ENCODE measurements at regions not wholly inside any gene's neighbourhood (a gene's known extent, or its start where the extent isn't known, plus 50 kb on each side); places are given as distances from the start of the nearest gene placed in this dataset.

GRCh38 chr13:78040205-78040830 lies 121.7 kb upstream of the EDNRB start:
- Mint-ChIP-seq H3K9me3 (no peaks in the 10 kb centered on the region), H3K36me3 (ENCODE audit: low read depth) (no peaks in the 10 kb centered on the region)
- no peak for DNase-seq

GRCh38 chr13:78036841-78037240 lies 118.2 kb upstream of the EDNRB start:
- H3K4me3 ChIP-seq (ENCODE audit: low read length): no peak overlapping the region
- H3K36me3 ChIP-seq (ENCODE audit: insufficient read depth, low read length): no peaks in the 10 kb centered on the region
- no peak for DNase-seq
- no peaks in the 10 kb centered on the region for H3K4me1 ChIP-seq (ENCODE audit: insufficient read depth, low read length)
- intact Hi-C loops (cut with DNase I, micrococcal nuclease): no loop called here
- H3K27ac Mint-ChIP-seq: no peak overlapping the region
- H3K27me3 ChIP-seq (ENCODE audit: control insufficient read depth in 1 of 2, insufficient read depth in 2 of 2, low read length in 2 of 2): no peaks in the 10 kb centered on the region
- no peaks in the 10 kb centered on the region for H3K9me3 Mint-ChIP-seq
- no peaks in the 10 kb centered on the region for H3K36me3 Mint-ChIP-seq (ENCODE audit: low read depth)
- CTCF ChIA-PET: no interaction called here
- H3K4me3 Mint-ChIP-seq: no peak overlapping the region
- no peak for ATAC-seq (ENCODE audit: poor library complexity)
- POLR2A ChIA-PET: no interaction called here
- no peaks in the 10 kb centered on the region for H3K9me3 ChIP-seq (ENCODE audit: control insufficient read depth in 1 of 2, insufficient read depth in 1 of 2, low read length in 2 of 2)
- no peaks in the 10 kb centered on the region for H3K27me3 Mint-ChIP-seq
- no peak for TF ChIP-seq CTCF (IDR thresholded peaks at IDR 0.05)
- no peaks in the 10 kb centered on the region for H3K4me1 Mint-ChIP-seq (ENCODE audit: low read depth)
- H3K27ac ChIP-seq (ENCODE audit: low read depth in 1 of 2, low read length in 2 of 2): no peak overlapping the region

More at GRCh38 chr13:78040205-78040830, 121.7 kb upstream of the EDNRB start:
- Histone ChIP-seq H3K27me3 (ENCODE audit: control insufficient read depth in 1 of 2, insufficient read depth in 2 of 2, low read length in 2 of 2) (no peaks in the 10 kb centered on the region), H3K4me3 (ENCODE audit: low read length) (no peak overlapping the region), H3K9me3 (ENCODE audit: control insufficient read depth in 1 of 2, insufficient read depth in 1 of 2, low read length in 2 of 2) (no peaks in the 10 kb centered on the region), H3K36me3 (ENCODE audit: insufficient read depth, low read length) (no peaks in the 10 kb centered on the region), H3K27ac (ENCODE audit: low read depth in 1 of 2, low read length in 2 of 2) (no peak overlapping the region), H3K4me1 (ENCODE audit: insufficient read depth, low read length) (no peaks in the 10 kb centered on the region)
- intact Hi-C loops (cut with DNase I, micrococcal nuclease): no loop called here
- Mint-ChIP-seq H3K4me3 (no peak overlapping the region), H3K4me1 (ENCODE audit: low read depth) (no peaks in the 10 kb centered on the region), H3K27ac (no peak overlapping the region), H3K27me3 (no peaks in the 10 kb centered on the region)
- no peak for TF ChIP-seq CTCF (IDR thresholded peaks at IDR 0.05)
- CTCF ChIA-PET: no interaction called here
- POLR2A ChIA-PET: no interaction called here
- no peak for ATAC-seq (ENCODE audit: poor library complexity)

DNA sequence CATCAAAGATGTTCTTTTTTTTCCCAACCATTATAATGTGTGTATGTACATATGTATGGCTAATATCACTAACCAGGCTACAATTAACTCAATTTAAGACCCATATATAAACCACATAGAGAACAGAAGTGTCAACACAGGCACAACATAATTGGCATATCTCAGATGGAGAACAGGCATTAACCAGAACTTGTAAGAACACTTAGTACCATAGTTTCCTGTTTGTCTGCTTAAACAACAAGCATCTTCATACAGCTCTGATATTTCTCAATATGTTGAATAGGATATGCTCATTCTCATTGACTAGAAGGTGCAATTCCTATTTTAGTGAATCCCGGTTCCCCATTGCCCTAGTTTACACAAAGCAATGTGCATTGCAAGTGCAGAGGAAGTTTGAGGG lies 116.9 kb upstream of the EDNRB start:
- intact Hi-C loops (cut with DNase I, micrococcal nuclease): no loop called here
- Mint-ChIP-seq H3K4me1 (ENCODE audit: low read depth) (no peaks in the 10 kb centered on the region), H3K9me3 (no peaks in the 10 kb centered on the region), H3K4me3 (no peak overlapping the region), H3K36me3 (ENCODE audit: low read depth) (no peaks in the 10 kb centered on the region), H3K27ac (no peak overlapping the region), H3K27me3 (peaks cover 1% of the 10 kb centered on the region)
- Histone ChIP-seq H3K9me3 (ENCODE audit: control insufficient read depth in 1 of 2, insufficient read depth in 1 of 2, low read length in 2 of 2) (no peaks in the 10 kb centered on the region), H3K4me1 (ENCODE audit: insufficient read depth, low read length) (no peaks in the 10 kb centered on the region), H3K27me3 (ENCODE audit: control insufficient read depth in 1 of 2, insufficient read depth in 2 of 2, low read length in 2 of 2) (no peaks in the 10 kb centered on the region), H3K27ac (ENCODE audit: low read depth in 1 of 2, low read length in 2 of 2) (no peak overlapping the region), H3K4me3 (ENCODE audit: low read length) (no peak overlapping the region), H3K36me3 (ENCODE audit: insufficient read depth, low read length) (no peaks in the 10 kb centered on the region)
- DNase-seq: no peak
- no peak for TF ChIP-seq CTCF (IDR thresholded peaks at IDR 0.05)
- POLR2A ChIA-PET: no interaction called here
- no peak for ATAC-seq (ENCODE audit: poor library complexity)
- CTCF ChIA-PET: no interaction called here

Data from CD4-positive, alpha-beta T cell (primary cell).